HCT116 (cell line): ENCODE measurements at regions not wholly inside any gene's neighbourhood (a gene's known extent, or its start where the extent isn't known, plus 50 kb on each side); places are given as distances from the start of the nearest gene placed in this dataset.

Experiments
- ATAC-seq: fragments of 200-7000 bp; cut with Tn5 transposase; 2 replicates; pipeline ENCODE4 v1.9.1; 2020; ENCODE audit warnings: mild to moderate bottlenecking, moderate library complexity
- BruUV-seq: library from RNA; stranded (reverse); fragments of 400-500 nt; replicated peaks from 2 replicates; lab custom pipeline; 2021; lab: Mats Ljungman, UMichigan
- CTCF ChIA-PET: fragments of 300-600 bp; sonication (Branson Sonifier 250); formaldehyde crosslinking; loops from one replicate; lab custom pipeline; 2021; ENCODE audit warnings: antibody characterized with exemption; lab: Charles Lee
- POLR2A ChIA-PET: fragments of 300-600, 350-600 bp; sonication (Branson Sonifier 250); formaldehyde crosslinking; loops from one replicate; lab custom pipeline; 2021; ENCODE audit warnings: antibody characterized with exemption; lab: Charles Lee
- RAD21 ChIA-PET, 2 experiments: fragments of 300-600 bp; sonication (Branson Sonifier 250); formaldehyde crosslinking; loops; one replicate each; lab custom pipeline; 2023; ENCODE audit warnings: low total read pairs in 2 of 2; ENCODE audit not compliant: uncharacterized antibody in 2 of 2, unreplicated experiment in 2 of 2, low non-redundant PET in 1 of 2; lab: Charles Lee
- DNase-seq: peaks from one replicate; pipeline ENCODE4 v3.0.0-alpha.2; 2010; ENCODE audit warnings: low read depth, low spot score
- H2AFZ ChIP-seq: fragments of 200-600 bp; shearing (Covaris generic), sonication (generic); 2 replicates; pipeline ENCODE4 v1.6.1; 2017; ENCODE audit warnings: low read depth, mixed run types, mixed read lengths, antibody characterized with exemption, low read length; ENCODE audit not compliant: poor library complexity, severe bottlenecking
- H3K27ac ChIP-seq: 2 replicates; pipeline ENCODE4 v1.5.1; 2012; ENCODE audit warnings: low read depth, low read length
- H3K27me3 ChIP-seq: fragments of 200-600 bp; sonication (generic); 2 replicates; pipeline ENCODE4 v1.6.1; 2016; ENCODE audit warnings: mixed run types, low read length, mixed read lengths; ENCODE audit not compliant: insufficient read depth
- H3K36me3 ChIP-seq, 2 experiments: fragments of 200-500 bp in 1 of 2; fragments of 200-600 bp in 1 of 2; sonication (Bioruptor generic) in 1 of 2; sonication (generic) in 1 of 2; 2 replicates each; pipeline versions ENCODE4 v1.5.1 to v1.6.1; 2014 to 2016; ENCODE audit warnings: low read length in 2 of 2, inconsistent platforms in 1 of 2, mixed read lengths in 1 of 2, mixed run types in 1 of 2; ENCODE audit not compliant: insufficient read depth in 2 of 2, control insufficient read depth in 1 of 2
- H3K4me1 ChIP-seq, 2 experiments: fragments of 200-600 bp in 1 of 2; sonication (generic) in 1 of 2; 2 replicates each; pipeline versions ENCODE4 v1.5.1 to v1.6.1; 2012 to 2017; ENCODE audit warnings: low read length in 2 of 2, inconsistent platforms in 1 of 2, mild to moderate bottlenecking in 1 of 2, mixed read lengths in 1 of 2, mixed run types in 1 of 2, moderate library complexity in 1 of 2; ENCODE audit not compliant: insufficient read depth in 2 of 2, control insufficient read depth in 1 of 2
- H3K4me2 ChIP-seq: fragments of 200-600 bp; sonication (generic); 2 replicates; pipeline ENCODE4 v1.6.1; 2017; ENCODE audit warnings: mixed run types, low read length, mixed read lengths
- H3K4me3 ChIP-seq, 2 experiments: fragments of 200-600 bp in 1 of 2; sonication (generic) in 1 of 2; replicated peaks in 1 of 2; 2 replicates each; pipeline ENCODE4 v1.5.1; 2011 to 2016; ENCODE audit warnings: low read length in 2 of 2, control low read depth in 1 of 2, low read depth in 1 of 2, mild to moderate bottlenecking in 1 of 2, mixed read lengths in 1 of 2, mixed run types in 1 of 2
- H3K79me2 ChIP-seq: fragments of 200-600 bp; sonication (generic); 2 replicates; pipeline ENCODE4 v1.6.1; 2017; ENCODE audit warnings: mild to moderate bottlenecking, mixed run types, low read length, moderate library complexity, mixed read lengths; ENCODE audit not compliant: insufficient read depth
- H3K9ac ChIP-seq: fragments of 200-600 bp; sonication (generic); 2 replicates; pipeline ENCODE4 v1.6.1; 2016; ENCODE audit warnings: low read length, mixed read lengths
- H3K9me2 ChIP-seq: fragments of 200-600 bp; sonication (generic), shearing (Covaris generic); 2 replicates; pipeline ENCODE4 v1.6.1; 2017; ENCODE audit warnings: mixed run types, mild to moderate bottlenecking, moderate library complexity; ENCODE audit not compliant: insufficient read depth
- H3K9me3 ChIP-seq, 2 experiments: fragments of 200-500 bp in 1 of 2; fragments of 200-600 bp in 1 of 2; sonication (Bioruptor generic) in 1 of 2; sonication (generic) in 1 of 2; 2 replicates each; pipeline ENCODE4 v1.6.1; 2014 to 2017; ENCODE audit warnings: low read length in 2 of 2, mixed read lengths in 2 of 2, inconsistent platforms in 1 of 2, low read depth in 1 of 2, mild to moderate bottlenecking in 1 of 2, mixed run types in 1 of 2, moderate library complexity in 1 of 2; ENCODE audit not compliant: control insufficient read depth in 1 of 2, insufficient read depth in 1 of 2
- H4K20me1 ChIP-seq: fragments of 200-600 bp; sonication (generic), shearing (Covaris generic); 2 replicates; pipeline ENCODE4 v1.6.1; 2017; ENCODE audit warnings: mixed run types, mild to moderate bottlenecking, moderate library complexity; ENCODE audit not compliant: insufficient read depth
- ATF3 ChIP-seq: IDR thresholded peaks from 2 replicates; pipeline ENCODE4 v1.6.1; 2012
- EGR1 ChIP-seq: IDR thresholded peaks from 2 replicates; pipeline ENCODE4 v1.6.1; 2012; ENCODE audit warnings: low read depth
- JUND ChIP-seq: IDR thresholded peaks from 2 replicates; pipeline ENCODE4 v1.6.1; 2012
- REST ChIP-seq: IDR thresholded peaks from 2 replicates; pipeline ENCODE4 v1.6.1; 2012; ENCODE audit warnings: low read depth
- ZBTB33 ChIP-seq: IDR thresholded peaks from 2 replicates; pipeline ENCODE4 v1.6.1; 2011; ENCODE audit warnings: mild to moderate bottlenecking, low read length, moderate library complexity; ENCODE audit not compliant: insufficient replicate concordance; ENCODE audit errors: extremely low read depth
- intact Hi-C: fragments of 100-400 bp; cut with micrococcal nuclease; formaldehyde crosslinking; loops from 2 replicates; pipeline ENCODE4 v1.10.0; 2022

- no TSS peak for BruUV-seq
- intact Hi-C loops: no loop called here
- ChIA-PET RAD21 (no interaction called here), POLR2A (no interaction called here), CTCF (no interaction called here)
- peaks cover 6 to 7% of the 10 kb centered on the region in 2 experiments; a peak in 2 of 4 replicates for H3K4me1 ChIP-seq
- H3K4me2 ChIP-seq: no peak overlapping the region
- no peaks in the 10 kb centered on the region for H3K9me3 ChIP-seq
- no peak overlapping the region for H3K4me3 ChIP-seq
- H3K36me3 ChIP-seq: no peaks in the 10 kb centered on the region
- H3K27ac ChIP-seq: no peak overlapping the region
- no peaks in the 10 kb centered on the region for H4K20me1 ChIP-seq
- peak; percentile 36; the same call in 1 of the 2 replicates for ATAC-seq
- no peak overlapping the region for H2AFZ ChIP-seq
- no peak for DNase-seq
- H3K9ac ChIP-seq: no peak overlapping the region
- TF ChIP-seq REST: no peak
- TF ChIP-seq ATF3: no peak
- no peak for TF ChIP-seq ZBTB33
- TF ChIP-seq JUND: no peak
- TF ChIP-seq EGR1: no peak
- TF ChIP-seq, all 23 proteins: peak for 0
- H3K79me2 ChIP-seq: no peaks in the 10 kb centered on the region
- H3K27me3 ChIP-seq: no peaks in the 10 kb centered on the region
- no peaks in the 10 kb centered on the region for H3K9me2 ChIP-seq
These were observed 412.8 kb upstream of the MGAT4C start for GRCh38 chr12:86669010-86669409.
